NAMALWA (cell line): ENCODE measurements at regions not wholly inside any gene's neighbourhood (a gene's known extent, or its start where the extent isn't known, plus 50 kb on each side); places are given as distances from the start of the nearest gene placed in this dataset.
"Not testable (repeated sequence)": the region's sequence is repeated elsewhere in the genome, so short reads cannot be mapped to it uniquely, and the experiment has no call there.

ENCODE experiments used
- DNase-seq: peaks from one replicate; pipeline ENCODE4 v3.0.0-alpha.2; 2015; ENCODE audit warnings: low spot score

GRCh38 chr19:5290336-5291262 lies 50.0 kb downstream of the PTPRS start:
- DNase-seq = no peak

- DNase-seq = no peak
Observed at GRCh38 chr19:5289060-5289990, 51.3 kb downstream of the PTPRS start.

- DNase-seq = no peak
Observed at GRCh38 chr19:5288347-5288739, 52.3 kb downstream of the PTPRS start.

- DNase-seq = no peak
Observed at GRCh38 chr19:5287066-5287465, 53.5 kb downstream of the PTPRS start.

- DNase-seq = no peak
Observed at GRCh38 chr19:5286465-5287029, 54.1 kb downstream of the PTPRS start.

GRCh38 chr19:5285955-5286354 lies 54.7 kb downstream of the PTPRS start:
- no peak for DNase-seq

GRCh38 chr19:5285311-5285710 lies 55.3 kb downstream of the PTPRS start:
- DNase-seq = no peak

- DNase-seq = no peak
Observed at GRCh38 chr19:5282901-5283300, 57.7 kb downstream of the PTPRS start.

GRCh38 chr19:5281588-5281987 lies 59.0 kb downstream of the PTPRS start:
- DNase-seq = no peak

- DNase-seq = not testable (repeated sequence)
Observed at GRCh38 chr19:5275668-5276067, 64.9 kb downstream of the PTPRS start.

- no peak for DNase-seq
Observed at GRCh38 chr19:5273782-5274181, 66.8 kb downstream of the PTPRS start.

GRCh38 chr19:5271145-5271544 lies 69.5 kb downstream of the PTPRS start:
- peak; percentile 37 for DNase-seq

- no peak for DNase-seq
Observed at GRCh38 chr19:5269926-5270325, 70.7 kb downstream of the PTPRS start.

- no peak for DNase-seq
Observed at GRCh38 chr19:5269279-5269678, 71.3 kb downstream of the PTPRS start.

- no peak for DNase-seq
Observed at GRCh38 chr19:5268801-5269200, 71.8 kb downstream of the PTPRS start.

GRCh38 chr19:5265260-5265659 lies 75.4 kb downstream of the PTPRS start:
- no peak for DNase-seq

GRCh38 chr19:5264453-5264852 lies 76.2 kb downstream of the PTPRS start:
- DNase-seq = no peak

GRCh38 chr19:5263615-5264014 lies 77.0 kb downstream of the PTPRS start:
- no peak for DNase-seq

- no peak for DNase-seq
Observed at GRCh38 chr19:5262721-5263120, 77.9 kb downstream of the PTPRS start.

- DNase-seq = no peak
Observed at GRCh38 chr19:5261156-5261890, 79.3 kb downstream of the PTPRS start.

- DNase-seq = no peak
Observed at GRCh38 chr19:5260381-5260967, 80.1 kb downstream of the PTPRS start.
